Activated T-cell treated with anti-CD3 and anti-CD28 coated beads, Interleukin-2, amount 50 U/mL, for 72 hours (primary cell): ENCODE measurements at regions not wholly inside any gene's neighbourhood (a gene's known extent, or its start where the extent isn't known, plus 50 kb on each side); places are given as distances from the start of the nearest gene placed in this dataset.

Experiments used
- ATAC-seq, 2 donors: fragments of 150-1000 bp; cut with Tn5 transposase; replicated peaks in 1 of 2; 2 replicates each; pipeline ENCODE4 v1.10.0; 2021; ENCODE audit warnings: moderate library complexity in 2 of 2, mild to moderate bottlenecking in 1 of 2
- DNase-seq, 2 donors: peaks; one replicate each; pipeline ENCODE4 v3.0.0; 2021 to 2022; ENCODE audit warnings: mixed read lengths in 1 of 2
- H3K27ac Mint-ChIP-seq: one replicate; pipeline ENCODE4 v1.8.0; 2022; ENCODE audit warnings: mild to moderate bottlenecking, moderate library complexity, mixed read lengths
- H3K27me3 Mint-ChIP-seq: one replicate; pipeline ENCODE4 v1.8.0; 2022; ENCODE audit warnings: low read depth, mixed read lengths
- H3K36me3 Mint-ChIP-seq, 2 donors: one replicate each; pipeline ENCODE4 v1.8.0; 2022; ENCODE audit warnings: mixed read lengths in 2 of 2, mild to moderate bottlenecking in 1 of 2; ENCODE audit not compliant: insufficient read depth in 2 of 2
- H3K4me1 Mint-ChIP-seq: one replicate; pipeline ENCODE4 v1.8.0; 2022; ENCODE audit warnings: low read depth, mixed read lengths
- H3K4me3 Mint-ChIP-seq, 2 donors: one replicate each; pipeline ENCODE4 v1.8.0; 2022; ENCODE audit warnings: mild to moderate bottlenecking in 2 of 2, mixed read lengths in 2 of 2, moderate library complexity in 2 of 2
- H3K9me3 Mint-ChIP-seq, 2 donors: one replicate each; pipeline ENCODE4 v1.8.0; 2022; ENCODE audit warnings: mixed read lengths in 2 of 2

GRCh38 chr3:16721494-16721893 lies 116.3 kb upstream of the DAZL start:
- Mint-ChIP-seq H3K4me3 (no peak overlapping the region), H3K27ac (no peak overlapping the region), H3K4me1 (peaks cover 7% of the 10 kb centered on the region), H3K9me3 (peaks cover 3 to 4% of the 10 kb centered on the region in 2 donors), H3K36me3 (peaks cover 0 to 7% of the 10 kb centered on the region in 2 donors), H3K27me3 (peaks cover 5% of the 10 kb centered on the region)
- ATAC-seq (no peak), DNase-seq (no peak)

GRCh38 chr3:16723978-16724377 lies 118.8 kb upstream of the DAZL start:
- Mint-ChIP-seq H3K4me1 (peaks cover 7% of the 10 kb centered on the region), H3K9me3 (peaks cover 3 to 5% of the 10 kb centered on the region in 2 donors), H3K27me3 (no peaks in the 10 kb centered on the region), H3K4me3 (no peak overlapping the region), H3K27ac (no peak overlapping the region), H3K36me3 (peaks cover 0 to 13% of the 10 kb centered on the region in 2 donors)
- DNase-seq (no peak), ATAC-seq (no peak)

GRCh38 chr3:16724487-16724886 lies 119.3 kb upstream of the DAZL start:
- H3K4me1 Mint-ChIP-seq, result peaks cover 7% of the 10 kb centered on the region
- DNase-seq, result no peak
- no peaks in the 10 kb centered on the region for H3K27me3 Mint-ChIP-seq
- ATAC-seq, result no peak
- H3K36me3 Mint-ChIP-seq, result peaks cover 0 to 13% of the 10 kb centered on the region in 2 donors
- H3K9me3 Mint-ChIP-seq, result peaks cover 3 to 8% of the 10 kb centered on the region in 2 donors
- H3K4me3 Mint-ChIP-seq, result no peak overlapping the region
- no peak overlapping the region for H3K27ac Mint-ChIP-seq

GRCh38 chr3:16725972-16726371 lies 120.7 kb upstream of the DAZL start:
- DNase-seq (no peak), ATAC-seq (no peak)
- peaks cover 0 to 13% of the 10 kb centered on the region in 2 donors for H3K36me3 Mint-ChIP-seq
- H3K4me1 Mint-ChIP-seq, result no peaks in the 10 kb centered on the region
- peaks cover 3 to 9% of the 10 kb centered on the region in 2 donors for H3K9me3 Mint-ChIP-seq
- no peaks in the 10 kb centered on the region for H3K27me3 Mint-ChIP-seq
- no peak overlapping the region for H3K4me3 Mint-ChIP-seq
- H3K27ac Mint-ChIP-seq, result no peak overlapping the region

- no peak for ATAC-seq
- Mint-ChIP-seq H3K36me3 (peaks cover 17 to 38% of the 10 kb centered on the region in 2 donors), H3K4me3 (no peak overlapping the region), H3K27me3 (peaks cover 7% of the 10 kb centered on the region), H3K27ac (no peak overlapping the region), H3K9me3 (peaks cover 16 to 28% of the 10 kb centered on the region in 2 donors), H3K4me1 (no peaks in the 10 kb centered on the region)
- no peak for DNase-seq
Measured at GRCh38 chr3:16728770-16729745, 123.8 kb upstream of the DAZL start.

- DNase-seq, result no peak
- peaks cover 9 to 11% of the 10 kb centered on the region in 2 donors for H3K9me3 Mint-ChIP-seq
- H3K4me3 Mint-ChIP-seq, result no peak overlapping the region
- peaks cover 20% of the 10 kb centered on the region for H3K4me1 Mint-ChIP-seq
- H3K27me3 Mint-ChIP-seq, result peaks cover 2% of the 10 kb centered on the region
- no peak for ATAC-seq
- H3K36me3 Mint-ChIP-seq, result peaks cover 4 to 18% of the 10 kb centered on the region in 2 donors
- H3K27ac Mint-ChIP-seq, result no peak overlapping the region
Measured at GRCh38 chr3:16738451-16738850, 133.2 kb upstream of the DAZL start.

- Mint-ChIP-seq H3K36me3 (peaks cover 2 to 10% of the 10 kb centered on the region in 2 donors), H3K4me3 (no peak overlapping the region), H3K27me3 (peaks cover 2% of the 10 kb centered on the region), H3K27ac (no peak overlapping the region), H3K4me1 (peaks cover 20% of the 10 kb centered on the region), H3K9me3 (peaks cover 6 to 7% of the 10 kb centered on the region in 2 donors)
- ATAC-seq (no peak), DNase-seq (no peak)
Measured at GRCh38 chr3:16739541-16740105, 134.4 kb upstream of the DAZL start.

- peaks cover 20% of the 10 kb centered on the region for H3K4me1 Mint-ChIP-seq
- no peak for DNase-seq
- no peak overlapping the region for H3K27ac Mint-ChIP-seq
- no peak for ATAC-seq
- H3K27me3 Mint-ChIP-seq, result peaks cover 11% of the 10 kb centered on the region
- peaks cover 2 to 6% of the 10 kb centered on the region in 2 donors for H3K36me3 Mint-ChIP-seq
- no peak overlapping the region for H3K4me3 Mint-ChIP-seq
- H3K9me3 Mint-ChIP-seq, result peaks cover 4 to 7% of the 10 kb centered on the region in 2 donors
Measured at GRCh38 chr3:16740515-16740914, 135.3 kb upstream of the DAZL start.

GRCh38 chr3:16741103-16741758 lies 136.0 kb upstream of the DAZL start:
- H3K4me3 Mint-ChIP-seq, result no peak overlapping the region
- H3K27me3 Mint-ChIP-seq, result peaks cover 18% of the 10 kb centered on the region
- H3K27ac Mint-ChIP-seq, result no peak overlapping the region
- H3K4me1 Mint-ChIP-seq, result peaks cover 20% of the 10 kb centered on the region
- DNase-seq (peak; percentile 40 to 60), ATAC-seq (peak; percentile 86 to 89)
- H3K36me3 Mint-ChIP-seq, result peaks cover 2 to 6% of the 10 kb centered on the region in 2 donors
- peaks cover 4 to 7% of the 10 kb centered on the region in 2 donors for H3K9me3 Mint-ChIP-seq

- Mint-ChIP-seq H3K9me3 (peaks cover 1 to 7% of the 10 kb centered on the region in 2 donors), H3K36me3 (peaks cover 2 to 6% of the 10 kb centered on the region in 2 donors), H3K27ac (no peak overlapping the region), H3K4me1 (peaks cover 20% of the 10 kb centered on the region), H3K27me3 (peaks cover 24% of the 10 kb centered on the region), H3K4me3 (no peak overlapping the region)
- DNase-seq (peak; percentile 15 to 53), ATAC-seq (peak; percentile 77 to 87)
Measured at GRCh38 chr3:16741890-16742289, 136.7 kb upstream of the DAZL start.

- H3K9me3 Mint-ChIP-seq, result peaks cover 1 to 7% of the 10 kb centered on the region in 2 donors
- peaks cover 2 to 6% of the 10 kb centered on the region in 2 donors for H3K36me3 Mint-ChIP-seq
- no peak overlapping the region for H3K4me3 Mint-ChIP-seq
- H3K4me1 Mint-ChIP-seq, result peaks cover 20% of the 10 kb centered on the region
- H3K27me3 Mint-ChIP-seq, result peaks cover 24% of the 10 kb centered on the region
- ATAC-seq, result no peak
- no peak for DNase-seq
- H3K27ac Mint-ChIP-seq, result no peak overlapping the region
Measured at GRCh38 chr3:16743276-16743675, 138.1 kb upstream of the DAZL start.

GRCh38 chr3:16759227-16759903 lies 125.4 kb upstream of the PLCL2 start:
- no peaks in the 10 kb centered on the region for H3K4me1 Mint-ChIP-seq
- H3K4me3 Mint-ChIP-seq, result no peak overlapping the region
- DNase-seq (no peak), ATAC-seq (no peak)
- H3K27me3 Mint-ChIP-seq, result no peaks in the 10 kb centered on the region
- no peaks in the 10 kb centered on the region for H3K9me3 Mint-ChIP-seq
- H3K36me3 Mint-ChIP-seq, result peaks cover 1% of the 10 kb centered on the region in 2 donors
- H3K27ac Mint-ChIP-seq, result no peak overlapping the region
